GM12865 (cell line): ENCODE measurements at regions not wholly inside any gene's neighbourhood (a gene's known extent, or its start where the extent isn't known, plus 50 kb on each side); places are given as distances from the start of the nearest gene placed in this dataset.

ENCODE experiments used
- DNase-seq: peaks from one replicate; pipeline ENCODE4 v3.0.0; 2010; ENCODE audit warnings: low read depth
- H3K4me3 ChIP-seq: 2 replicates; pipeline ENCODE4 v1.5.1; 2011; ENCODE audit warnings: mild to moderate bottlenecking, low read depth, low read length, control low read depth
- TF ChIP-seq, protein P1 (sequence below): IDR thresholded peaks from 2 replicates; pipeline ENCODE4 v1.5.1; 2011; ENCODE audit warnings: low read length, control low read depth, low read depth, inconsistent platforms; ENCODE audit not compliant: insufficient read depth; ENCODE audit errors: missing control alignments

DNA sequence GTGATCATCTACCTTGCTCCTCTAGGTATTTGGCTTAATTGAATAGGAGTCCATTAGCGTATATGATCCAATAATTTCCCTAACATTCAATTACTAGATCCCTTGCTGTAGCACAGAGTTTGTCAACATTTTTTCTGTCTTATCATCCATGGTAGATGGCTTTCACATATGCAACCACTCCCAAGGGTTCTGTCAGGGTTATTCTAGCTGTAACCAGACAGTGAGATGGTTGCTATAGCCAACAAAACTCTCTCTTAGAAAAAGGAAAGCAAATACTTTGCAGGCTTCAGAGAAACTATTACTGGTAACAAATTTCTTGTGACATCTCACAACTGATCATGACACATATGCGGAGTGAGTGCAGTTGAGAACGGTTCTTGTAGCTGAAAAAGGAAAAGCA is 96.2 kb upstream of the EFNA5 start:
- no peak overlapping the region for H3K4me3 ChIP-seq
- TF ChIP-seq, protein P1, sequence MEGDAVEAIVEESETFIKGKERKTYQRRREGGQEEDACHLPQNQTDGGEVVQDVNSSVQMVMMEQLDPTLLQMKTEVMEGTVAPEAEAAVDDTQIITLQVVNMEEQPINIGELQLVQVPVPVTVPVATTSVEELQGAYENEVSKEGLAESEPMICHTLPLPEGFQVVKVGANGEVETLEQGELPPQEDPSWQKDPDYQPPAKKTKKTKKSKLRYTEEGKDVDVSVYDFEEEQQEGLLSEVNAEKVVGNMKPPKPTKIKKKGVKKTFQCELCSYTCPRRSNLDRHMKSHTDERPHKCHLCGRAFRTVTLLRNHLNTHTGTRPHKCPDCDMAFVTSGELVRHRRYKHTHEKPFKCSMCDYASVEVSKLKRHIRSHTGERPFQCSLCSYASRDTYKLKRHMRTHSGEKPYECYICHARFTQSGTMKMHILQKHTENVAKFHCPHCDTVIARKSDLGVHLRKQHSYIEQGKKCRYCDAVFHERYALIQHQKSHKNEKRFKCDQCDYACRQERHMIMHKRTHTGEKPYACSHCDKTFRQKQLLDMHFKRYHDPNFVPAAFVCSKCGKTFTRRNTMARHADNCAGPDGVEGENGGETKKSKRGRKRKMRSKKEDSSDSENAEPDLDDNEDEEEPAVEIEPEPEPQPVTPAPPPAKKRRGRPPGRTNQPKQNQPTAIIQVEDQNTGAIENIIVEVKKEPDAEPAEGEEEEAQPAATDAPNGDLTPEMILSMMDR: no peak
- DNase-seq: no peak

DNA sequence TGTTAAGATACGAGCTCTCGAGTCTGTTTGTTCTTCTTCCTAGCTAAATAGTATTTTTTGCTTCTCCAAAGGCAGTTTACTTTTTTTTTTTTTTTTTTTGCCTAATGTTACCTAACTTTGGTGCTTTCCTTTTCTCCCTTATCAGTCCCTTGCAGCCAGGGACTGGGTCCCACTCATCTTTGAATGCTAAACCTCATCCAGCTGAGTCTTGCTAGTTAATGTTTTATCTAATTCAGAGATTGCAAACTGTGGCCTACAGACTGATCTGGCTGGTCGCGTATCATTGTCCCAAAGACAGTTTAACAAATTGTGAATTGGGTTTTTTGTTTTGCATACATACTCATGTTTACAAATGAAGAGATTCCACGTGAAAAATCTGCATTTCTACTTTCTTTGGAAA is 95.7 kb upstream of the EFNA5 start:
- H3K4me3 ChIP-seq: no peak overlapping the region
- no peak for DNase-seq
- TF ChIP-seq, protein P1: no peak

DNA sequence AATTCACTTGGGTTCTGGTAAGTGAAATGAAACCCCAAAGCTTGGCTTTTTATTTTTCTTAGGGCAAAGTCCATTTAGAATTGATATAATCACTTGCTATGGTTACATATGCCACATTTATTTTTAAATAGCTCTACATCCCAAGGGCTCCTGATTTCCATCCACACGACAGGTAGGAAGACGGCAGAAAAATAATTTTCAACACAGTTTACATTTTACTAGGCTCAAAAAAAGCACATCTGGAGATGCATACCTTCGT is 95.0 kb upstream of the EFNA5 start:
- DNase-seq: no peak
- TF ChIP-seq, protein P1: no peak
- no peak overlapping the region for H3K4me3 ChIP-seq

DNA sequence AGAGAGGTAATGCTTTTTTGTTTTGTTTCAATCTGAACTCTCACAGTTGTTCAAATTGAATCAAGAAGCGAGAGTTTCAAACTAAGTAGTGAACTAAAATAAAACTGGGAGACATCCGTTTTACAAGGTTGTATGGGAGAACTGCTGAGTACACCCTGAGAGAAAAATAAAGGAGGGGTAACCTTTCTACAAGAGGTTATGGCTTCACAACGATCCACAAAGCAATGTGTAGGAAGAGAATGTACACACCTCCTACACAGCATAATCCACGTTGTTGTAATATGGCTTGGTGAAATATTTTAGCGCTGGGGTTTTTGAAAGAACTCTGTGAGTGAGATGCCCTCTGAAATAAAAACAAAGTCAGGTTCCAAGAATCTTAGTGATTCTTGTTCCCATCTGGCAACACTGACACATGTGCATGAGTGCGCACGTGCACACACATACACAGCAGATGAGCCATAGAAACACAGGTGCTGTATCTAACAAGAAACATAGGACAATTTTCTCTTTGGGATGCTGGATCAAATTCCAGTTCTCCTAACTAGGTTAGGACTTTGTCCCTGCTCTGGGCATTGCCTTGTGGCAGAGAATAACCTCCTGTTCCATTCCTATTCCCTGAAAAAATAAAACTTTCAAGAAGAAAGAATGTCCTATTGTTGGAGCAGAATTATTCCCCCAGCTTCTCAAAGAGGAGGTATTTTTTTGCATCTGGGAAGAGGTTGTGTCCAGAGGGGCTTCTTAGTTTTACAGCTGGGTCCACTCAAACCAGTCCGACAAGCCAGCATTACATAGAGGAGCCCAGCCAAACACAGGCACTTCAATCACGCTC is 94.5 kb upstream of the EFNA5 start:
- no peak overlapping the region for H3K4me3 ChIP-seq
- TF ChIP-seq, protein P1: no peak
- DNase-seq: no peak

DNA sequence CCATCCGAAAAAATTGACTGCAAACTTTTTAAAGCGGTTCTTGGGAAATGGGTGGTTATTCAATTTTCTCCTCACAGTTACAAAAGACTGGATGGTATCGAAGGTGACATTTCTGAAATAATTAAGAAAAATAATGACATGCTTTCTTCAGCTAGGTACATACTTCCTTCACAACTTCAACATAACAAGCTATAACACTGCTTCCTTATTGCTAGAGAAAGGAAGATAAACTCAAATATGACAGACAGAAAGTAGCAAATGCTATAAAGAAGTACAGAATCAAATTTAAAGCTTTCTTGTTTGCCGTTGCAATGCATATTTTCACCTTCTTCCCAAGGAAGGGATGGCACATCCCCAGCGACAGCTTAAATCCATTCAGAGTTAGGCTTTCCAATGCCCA is 93.5 kb upstream of the EFNA5 start:
- TF ChIP-seq, protein P1: no peak
- H3K4me3 ChIP-seq: no peak overlapping the region
- DNase-seq: no peak

DNA sequence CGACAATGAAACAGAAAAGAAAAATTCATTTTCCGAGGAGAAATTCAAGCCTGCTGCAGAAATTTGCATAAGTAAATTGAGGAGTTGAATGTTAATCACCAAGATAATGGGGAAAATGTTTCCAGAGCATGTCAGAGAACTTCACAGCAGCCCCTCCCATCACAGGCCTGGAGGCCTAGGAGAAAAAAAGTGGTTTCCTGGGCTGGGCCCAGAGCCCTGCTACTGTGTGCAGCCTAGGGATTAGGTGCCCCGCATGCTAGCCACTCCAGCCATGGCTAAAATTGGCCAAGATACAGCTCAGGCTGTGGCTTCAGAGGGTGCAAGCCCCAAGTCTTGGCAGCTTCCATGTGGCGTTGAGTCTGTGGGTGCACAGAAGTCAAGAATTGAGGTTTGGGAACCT is 82.7 kb upstream of the EFNA5 start:
- TF ChIP-seq, protein P1: no peak
- no peak for DNase-seq
- H3K4me3 ChIP-seq: no peak overlapping the region

DNA sequence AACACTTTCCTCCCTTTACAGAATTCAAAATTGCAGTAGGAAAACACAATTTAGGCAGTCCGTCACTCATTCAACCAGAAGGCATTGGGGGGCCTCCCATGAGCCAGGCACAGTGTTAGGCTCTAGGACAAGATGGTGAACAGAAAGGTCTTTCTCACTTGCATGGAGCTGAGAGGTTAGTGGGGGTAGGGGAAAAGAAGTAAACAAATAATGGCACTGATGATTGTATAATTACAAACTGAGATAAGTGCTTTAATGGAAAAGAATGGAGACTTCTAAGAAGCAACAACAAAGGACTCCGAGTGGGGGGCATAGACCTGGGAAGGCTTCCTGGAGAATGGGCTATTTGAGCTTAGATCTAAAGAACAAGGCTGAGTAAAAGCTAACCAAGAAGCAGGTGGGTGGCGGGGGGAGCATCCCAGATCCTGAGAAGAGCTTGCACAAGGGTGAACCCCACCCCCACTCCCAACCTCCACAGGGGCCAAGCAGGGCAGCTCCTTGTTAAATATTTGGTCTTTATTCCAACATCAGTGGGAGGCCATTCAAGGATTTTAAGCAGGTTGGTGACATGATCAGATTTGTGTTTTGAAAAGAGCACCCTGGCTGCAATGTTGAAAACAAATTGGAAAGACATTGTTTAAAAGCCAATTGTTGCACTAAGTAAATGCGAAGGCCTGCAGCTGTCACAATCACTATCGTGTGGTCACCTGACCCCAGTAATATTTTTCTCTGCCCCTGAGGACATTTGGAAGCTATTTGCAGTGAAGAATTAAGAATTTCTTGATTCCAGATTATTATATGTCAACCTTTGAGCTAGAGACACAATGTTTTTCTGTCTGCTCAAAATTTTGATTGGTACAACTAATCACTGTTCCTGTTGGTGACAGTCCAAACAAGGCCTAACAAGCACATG is 73.9 kb upstream of the EFNA5 start:
- DNase-seq: no peak

More for the DNA sequence above, 73.9 kb upstream of the EFNA5 start:
- TF ChIP-seq, protein P1: no peak
- H3K4me3 ChIP-seq: no peak overlapping the region
